ENCODE measurements at regions not wholly inside any gene's neighbourhood (a gene's known extent, or its start where the extent isn't known, plus 50 kb on each side); places are given as distances from the start of the nearest gene placed in this dataset.

GRCh38 chr3:152672320-152672649 lies 162.6 kb upstream of the P2RY1 start:
- TF ChIP-seq CTCF (IDR thresholded peaks at IDR 0.05), result no peak
- H3K4me3 Mint-ChIP-seq, result no peak overlapping the region
- H3K27ac Mint-ChIP-seq, result no peak overlapping the region
- no peaks in the 10 kb centered on the region for H3K36me3 Mint-ChIP-seq (ENCODE audit: low read depth)
- no peak for DNase-seq
- H3K9me3 Mint-ChIP-seq, result peaks cover 3% of the 10 kb centered on the region; the same call in 1 of the 2 replicates
- no peaks in the 10 kb centered on the region for H3K27me3 Mint-ChIP-seq (ENCODE audit: insufficient read depth)
- no peaks in the 10 kb centered on the region for H3K4me1 Mint-ChIP-seq (ENCODE audit: low read depth)

- H3K9me3 Mint-ChIP-seq, result peaks cover 3% of the 10 kb centered on the region; the same call in 1 of the 2 replicates
- no peak for TF ChIP-seq CTCF (IDR thresholded peaks at IDR 0.05)
- no peaks in the 10 kb centered on the region for H3K4me1 Mint-ChIP-seq (ENCODE audit: low read depth)
- H3K36me3 Mint-ChIP-seq (ENCODE audit: low read depth), result no peaks in the 10 kb centered on the region
- no peak overlapping the region for H3K27ac Mint-ChIP-seq
- no peak overlapping the region for H3K4me3 Mint-ChIP-seq
- no peak for DNase-seq
- no peaks in the 10 kb centered on the region for H3K27me3 Mint-ChIP-seq (ENCODE audit: insufficient read depth)
Measured at GRCh38 chr3:152676810-152677379, 158.0 kb upstream of the P2RY1 start.

GRCh38 chr3:152677491-152677890 lies 157.4 kb upstream of the P2RY1 start:
- no peak overlapping the region for H3K27ac Mint-ChIP-seq

GRCh38 chr3:152682477-152682876 lies 152.5 kb upstream of the P2RY1 start:
- Mint-ChIP-seq H3K36me3 (ENCODE audit: low read depth) (no peaks in the 10 kb centered on the region), H3K4me1 (ENCODE audit: low read depth) (no peaks in the 10 kb centered on the region), H3K27ac (no peak overlapping the region), H3K27me3 (ENCODE audit: insufficient read depth) (no peaks in the 10 kb centered on the region; the same call in 1 of the 2 replicates), H3K4me3 (no peak overlapping the region), H3K9me3 (peaks cover 7% of the 10 kb centered on the region)
- DNase-seq, result no peak
- no peak for TF ChIP-seq CTCF (IDR thresholded peaks at IDR 0.05)

More at GRCh38 chr3:152677491-152677890, 157.4 kb upstream of the P2RY1 start:
- Mint-ChIP-seq H3K4me3 (no peak overlapping the region), H3K4me1 (ENCODE audit: low read depth) (no peaks in the 10 kb centered on the region), H3K27me3 (ENCODE audit: insufficient read depth) (no peaks in the 10 kb centered on the region), H3K36me3 (ENCODE audit: low read depth) (no peaks in the 10 kb centered on the region), H3K9me3 (peaks cover 3% of the 10 kb centered on the region; the same call in 1 of the 2 replicates)
- DNase-seq, result no peak
- no peak for TF ChIP-seq CTCF (IDR thresholded peaks at IDR 0.05)

- H3K27ac Mint-ChIP-seq, result no peak overlapping the region
- H3K4me3 Mint-ChIP-seq, result no peak overlapping the region
- H3K9me3 Mint-ChIP-seq, result peaks cover 7% of the 10 kb centered on the region
- TF ChIP-seq CTCF (IDR thresholded peaks at IDR 0.05), result no peak
- H3K4me1 Mint-ChIP-seq (ENCODE audit: low read depth), result no peaks in the 10 kb centered on the region
- no peaks in the 10 kb centered on the region for H3K36me3 Mint-ChIP-seq (ENCODE audit: low read depth)
- DNase-seq, result no peak
- H3K27me3 Mint-ChIP-seq (ENCODE audit: insufficient read depth), result no peaks in the 10 kb centered on the region; the same call in 1 of the 2 replicates
Measured at GRCh38 chr3:152683521-152683999, 151.4 kb upstream of the P2RY1 start.

Data from HFFc6 (cell line).